ENCODE measurements at regions not wholly inside any gene's neighbourhood (a gene's known extent, or its start where the extent isn't known, plus 50 kb on each side); places are given as distances from the start of the nearest gene placed in this dataset.
"Not testable (repeated sequence)": the region's sequence is repeated elsewhere in the genome, so short reads cannot be mapped to it uniquely, and the experiment has no call there.

GRCh38 chr1:181972256-181972655 lies 89.3 kb downstream of the ZNF648 start:
- no peak for TF ChIP-seq CTCF (IDR thresholded peaks at IDR 0.05; ENCODE audit: insufficient read depth, missing control alignments)
- FAIRE-seq (no peak), DNase-seq (ENCODE audit: insufficient read length, low spot score) (no peak)

- FAIRE-seq = no peak
- no peak for DNase-seq (ENCODE audit: insufficient read length, low spot score)
- TF ChIP-seq CTCF (IDR thresholded peaks at IDR 0.05; ENCODE audit: insufficient read depth, missing control alignments) = no peak
These were observed 90.1 kb downstream of the ZNF648 start for GRCh38 chr1:181971424-181971823.

GRCh38 chr1:181969902-181970301 lies 91.6 kb downstream of the ZNF648 start:
- DNase-seq (ENCODE audit: insufficient read length, low spot score) (no peak), FAIRE-seq (no peak)
- TF ChIP-seq CTCF (IDR thresholded peaks at IDR 0.05; ENCODE audit: insufficient read depth, missing control alignments) = no peak

GRCh38 chr1:181954696-181955095 lies 106.8 kb downstream of the ZNF648 start:
- FAIRE-seq; DNase-seq (ENCODE audit: insufficient read length, low spot score): not testable (repeated sequence)

- FAIRE-seq = not testable (repeated sequence)
These were observed 107.3 kb downstream of the ZNF648 start for GRCh38 chr1:181954178-181954577.

GRCh38 chr1:181953596-181953995 lies 107.9 kb downstream of the ZNF648 start:
- no peak for FAIRE-seq
- no peak for DNase-seq (ENCODE audit: insufficient read length, low spot score)
- no peak for TF ChIP-seq CTCF (IDR thresholded peaks at IDR 0.05; ENCODE audit: insufficient read depth, missing control alignments)

More at GRCh38 chr1:181954178-181954577, 107.3 kb downstream of the ZNF648 start:
- not testable (repeated sequence) for DNase-seq (ENCODE audit: insufficient read length, low spot score)

GRCh38 chr1:181951213-181951612 lies 110.3 kb downstream of the ZNF648 start:
- FAIRE-seq (no peak), DNase-seq (ENCODE audit: insufficient read length, low spot score) (no peak)
- no peak for TF ChIP-seq CTCF (IDR thresholded peaks at IDR 0.05; ENCODE audit: insufficient read depth, missing control alignments)

- FAIRE-seq (no peak), DNase-seq (ENCODE audit: insufficient read length, low spot score) (no peak)
- no peak for TF ChIP-seq CTCF (IDR thresholded peaks at IDR 0.05; ENCODE audit: insufficient read depth, missing control alignments)
These were observed 112.0 kb downstream of the ZNF648 start for GRCh38 chr1:181949500-181949899.
